Stimulated activated naive CD4-positive, alpha-beta T cell (primary cell): ENCODE measurements at regions not wholly inside any gene's neighbourhood (a gene's known extent, or its start where the extent isn't known, plus 50 kb on each side); places are given as distances from the start of the nearest gene placed in this dataset.

ENCODE experiments used
- DNase-seq, 6 experiments: peaks; one replicate each; lab custom pipeline; 2025; lab: John Stamatoyannopoulos, UW

- no peak for DNase-seq
Measured at GRCh38 chr3:82940124-82940523, 1178.7 kb upstream of the GBE1 start.

GRCh38 chr3:82939491-82940097, 1178.1 kb upstream of the GBE1 start:
- no peak for DNase-seq

- DNase-seq: no peak
Measured at GRCh38 chr3:82938821-82939328, 1177.4 kb upstream of the GBE1 start.

- DNase-seq: no peak
Measured at GRCh38 chr3:82927309-82928253, 1166.1 kb upstream of the GBE1 start.

- no peak for DNase-seq
Measured at GRCh38 chr3:82891028-82891427, 1129.6 kb upstream of the GBE1 start.

- DNase-seq: no peak
Measured at GRCh38 chr3:82883072-82883471, 1121.6 kb upstream of the GBE1 start.

GRCh38 chr3:82875401-82875800, 1114.0 kb upstream of the GBE1 start:
- no peak for DNase-seq

GRCh38 chr3:82839871-82840270, 1078.4 kb upstream of the GBE1 start:
- no peak for DNase-seq

GRCh38 chr3:82834098-82834497, 1072.7 kb upstream of the GBE1 start:
- DNase-seq: no peak

- no peak for DNase-seq
Measured at GRCh38 chr3:82824491-82824890, 1063.0 kb upstream of the GBE1 start.

- no peak for DNase-seq
Measured at GRCh38 chr3:82816086-82816485, 1054.6 kb upstream of the GBE1 start.

GRCh38 chr3:82815417-82816058, 1054.1 kb upstream of the GBE1 start:
- no peak for DNase-seq

- DNase-seq: no peak
Measured at GRCh38 chr3:82814660-82815059, 1053.2 kb upstream of the GBE1 start.

GRCh38 chr3:82807781-82808180, 1046.3 kb upstream of the GBE1 start:
- no peak for DNase-seq

- DNase-seq: no peak
Measured at GRCh38 chr3:82802501-82802900, 1041.1 kb upstream of the GBE1 start.

GRCh38 chr3:82800248-82800647, 1038.8 kb upstream of the GBE1 start:
- DNase-seq: no peak

GRCh38 chr3:82796765-82797164, 1035.3 kb upstream of the GBE1 start:
- DNase-seq: no peak

- no peak for DNase-seq
Measured at GRCh38 chr3:82791241-82791640, 1029.8 kb upstream of the GBE1 start.

- DNase-seq: no peak
Measured at GRCh38 chr3:82790307-82791097, 1029.1 kb upstream of the GBE1 start.

- no peak for DNase-seq
Measured at GRCh38 chr3:82783194-82783593, 1021.7 kb upstream of the GBE1 start.

GRCh38 chr3:82773207-82773606, 1011.8 kb upstream of the GBE1 start:
- no peak for DNase-seq

- DNase-seq: no peak
Measured at GRCh38 chr3:82764521-82764920, 1003.1 kb upstream of the GBE1 start.
